Esophagus muscularis mucosa (tissue), 4 donors: ENCODE measurements at regions not wholly inside any gene's neighbourhood (a gene's known extent, or its start where the extent isn't known, plus 50 kb on each side); places are given as distances from the start of the nearest gene placed in this dataset.
"Not testable (repeated sequence)": the region's sequence is repeated elsewhere in the genome, so short reads cannot be mapped to it uniquely, and the experiment has no call there.

ENCODE experiments used
- DNase-seq: peaks from one replicate; pipeline ENCODE4 v3.0.0-alpha.2; 2017; ENCODE audit errors: extremely low spot score
- H3K27ac ChIP-seq, 4 donors: fragments of 200-600 bp; sonication (generic); replicated peaks in 1 of 4; 1 replicate in 3 of 4; 2 replicates in 1 of 4; pipeline ENCODE4 v1.5.1; 2016 to 2019; ENCODE audit warnings: mild to moderate bottlenecking in 1 of 4
- H3K27me3 ChIP-seq, 4 donors: fragments of 200-600 bp; sonication (generic); one replicate each; pipeline versions ENCODE4 v1.5.1 to v1.6.0; 2016 to 2019
- H3K36me3 ChIP-seq, 4 donors: fragments of 200-600 bp; sonication (generic); one replicate each; pipeline ENCODE4 v1.5.1; 2016 to 2019
- H3K4me1 ChIP-seq, 4 donors: fragments of 200-600 bp; sonication (generic); one replicate each; pipeline ENCODE4 v1.5.1; 2016 to 2019
- H3K4me3 ChIP-seq, 4 donors: fragments of 200-600 bp; sonication (generic); 1 replicate in 2 of 4; 2 replicates in 2 of 4; pipeline ENCODE4 v1.5.1; 2016 to 2019; ENCODE audit warnings: mild to moderate bottlenecking in 4 of 4, moderate library complexity in 1 of 4
- H3K9me3 ChIP-seq, 4 donors: fragments of 200-600 bp; sonication (generic); 1 replicate in 3 of 4; 2 replicates in 1 of 4; pipeline ENCODE4 v1.5.1; 2016 to 2019
- EP300 ChIP-seq: sonication (generic); formaldehyde crosslinking; IDR thresholded peaks from one replicate; pipeline ENCODE4 v1.6.1; 2017; ENCODE audit warnings: antibody characterized with exemption
- POLR2A ChIP-seq: fragments of 450-650 bp; IDR thresholded peaks from one replicate; pipeline ENCODE4 v1.6.1; 2017; ENCODE audit warnings: antibody characterized with exemption, moderate library complexity, mild to moderate bottlenecking, low read depth
- POLR2AphosphoS5 ChIP-seq, 2 donors: sonication (generic); formaldehyde crosslinking; IDR thresholded peaks; one replicate each; pipeline ENCODE4 v1.6.1; 2017; ENCODE audit warnings: antibody characterized with exemption in 2 of 2
- WGBS: methylation state at CpG from one replicate; pipeline ENCODE4 v1.1.5; 2018; 5-methylcytosine and 5-hydroxymethylcytosine counted together
- intact Hi-C: fragments of 100-400 bp; cut with DNase I; formaldehyde crosslinking; loops from one replicate; pipeline ENCODE4 v1.15.1; 2023
- TF ChIP-seq, protein P1 (sequence below), 3 experiments: fragments of 200-600 bp in 2 of 3; fragments of 450-650 bp in 1 of 3; sonication (generic) in 2 of 3; IDR thresholded peaks; one replicate each; pipeline ENCODE4 v1.5.1; 2017 to 2019; ENCODE audit warnings: antibody characterized with exemption in 3 of 3, mild to moderate bottlenecking in 2 of 3, moderate library complexity in 1 of 3

DNA sequence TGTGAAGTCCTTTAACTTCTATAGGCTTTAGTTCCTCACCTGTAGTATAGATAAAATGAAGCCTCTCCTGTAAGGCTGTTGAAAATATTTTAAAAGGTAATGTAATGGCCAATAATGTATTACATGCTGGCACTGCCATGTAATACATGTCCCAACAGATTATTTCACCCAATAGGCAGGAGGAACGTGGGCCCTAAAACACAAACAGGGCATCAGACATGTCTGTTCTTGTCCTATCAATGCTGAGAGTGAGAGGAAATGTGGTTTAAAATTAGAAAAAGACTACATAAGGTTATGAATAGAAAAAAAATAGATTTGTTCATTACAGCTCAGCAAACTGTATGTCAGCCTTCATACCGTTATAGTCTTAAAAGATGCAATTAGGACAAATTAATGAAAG, 492.7 kb upstream of the DDX18 start:
- Histone ChIP-seq H3K36me3 (no peaks in the 10 kb centered on the region), H3K27me3 (peaks cover 0 to 3% (median 0%) of the 10 kb centered on the region in 4 donors), H3K4me3 (no peak overlapping the region), H3K9me3 (no peaks in the 10 kb centered on the region), H3K4me1 (no peaks in the 10 kb centered on the region), H3K27ac (no peak overlapping the region)
- TF ChIP-seq EP300 (no peak), POLR2AphosphoS5 (IDR thresholded peaks at IDR 0.05) (no peak), POLR2A (no peak)
- TF ChIP-seq, protein P1, sequence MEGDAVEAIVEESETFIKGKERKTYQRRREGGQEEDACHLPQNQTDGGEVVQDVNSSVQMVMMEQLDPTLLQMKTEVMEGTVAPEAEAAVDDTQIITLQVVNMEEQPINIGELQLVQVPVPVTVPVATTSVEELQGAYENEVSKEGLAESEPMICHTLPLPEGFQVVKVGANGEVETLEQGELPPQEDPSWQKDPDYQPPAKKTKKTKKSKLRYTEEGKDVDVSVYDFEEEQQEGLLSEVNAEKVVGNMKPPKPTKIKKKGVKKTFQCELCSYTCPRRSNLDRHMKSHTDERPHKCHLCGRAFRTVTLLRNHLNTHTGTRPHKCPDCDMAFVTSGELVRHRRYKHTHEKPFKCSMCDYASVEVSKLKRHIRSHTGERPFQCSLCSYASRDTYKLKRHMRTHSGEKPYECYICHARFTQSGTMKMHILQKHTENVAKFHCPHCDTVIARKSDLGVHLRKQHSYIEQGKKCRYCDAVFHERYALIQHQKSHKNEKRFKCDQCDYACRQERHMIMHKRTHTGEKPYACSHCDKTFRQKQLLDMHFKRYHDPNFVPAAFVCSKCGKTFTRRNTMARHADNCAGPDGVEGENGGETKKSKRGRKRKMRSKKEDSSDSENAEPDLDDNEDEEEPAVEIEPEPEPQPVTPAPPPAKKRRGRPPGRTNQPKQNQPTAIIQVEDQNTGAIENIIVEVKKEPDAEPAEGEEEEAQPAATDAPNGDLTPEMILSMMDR (IDR thresholded peaks at IDR 0.05) = no peak
- intact Hi-C loops = no loop called here
- 76% methylated on average over 2 of the region's 2 CpGs for WGBS
- no peak for DNase-seq

DNA sequence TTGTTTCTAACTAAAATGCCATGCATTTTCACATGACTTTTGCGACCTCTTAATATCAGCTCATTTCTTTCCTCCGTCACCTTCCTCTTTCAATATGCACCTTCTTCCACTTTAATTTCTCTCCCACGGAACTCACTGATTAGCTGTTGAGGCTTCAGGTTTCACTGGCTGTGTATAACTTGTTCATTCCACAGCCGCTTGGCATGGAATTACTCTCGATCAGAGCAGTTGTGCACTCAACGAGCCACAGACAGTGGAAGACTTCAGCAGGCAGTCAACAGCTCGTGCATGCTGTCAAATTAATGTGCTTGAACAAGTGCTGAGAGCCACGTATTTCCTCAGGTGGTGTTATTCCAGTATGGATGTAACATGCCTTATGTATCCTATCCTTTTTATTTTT, 491.2 kb upstream of the DDX18 start:
- no peak for DNase-seq
- Histone ChIP-seq H3K4me3 (no peak overlapping the region), H3K9me3 (no peaks in the 10 kb centered on the region), H3K27me3 (peaks cover 0 to 3% (median 0%) of the 10 kb centered on the region in 4 donors), H3K27ac (no peak overlapping the region), H3K36me3 (no peaks in the 10 kb centered on the region), H3K4me1 (no peaks in the 10 kb centered on the region)
- intact Hi-C loops = no loop called here
- 26% methylated on average over 8 of the region's 8 CpGs for WGBS
- TF ChIP-seq, protein P1 (IDR thresholded peaks at IDR 0.05) = no peak
- TF ChIP-seq POLR2AphosphoS5 (IDR thresholded peaks at IDR 0.05) (no peak), EP300 (no peak), POLR2A (no peak)

DNA sequence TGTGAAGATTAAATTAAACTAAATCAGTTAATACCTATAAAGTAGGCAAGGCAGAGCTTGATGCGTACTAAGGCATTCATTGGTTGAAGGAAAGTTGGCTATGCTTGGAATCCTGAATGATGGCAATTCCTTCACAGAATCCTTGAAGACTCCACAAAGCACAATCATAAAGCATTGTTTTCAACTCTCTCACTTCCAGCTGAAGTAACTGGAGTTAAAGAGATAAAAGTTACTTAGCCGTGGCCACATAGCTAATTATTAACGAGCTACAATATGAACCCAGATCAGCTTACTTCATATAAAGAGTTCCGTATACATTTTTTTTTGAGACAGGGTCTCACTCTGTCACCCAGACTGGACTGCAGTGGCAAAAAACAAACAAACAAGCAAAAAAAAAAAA, 483.9 kb upstream of the DDX18 start:
- WGBS = 86% methylated on average over 4 of the region's 4 CpGs
- no peak overlapping the region for H3K27ac ChIP-seq
- no peak for TF ChIP-seq POLR2A
- no peak for TF ChIP-seq POLR2AphosphoS5 (IDR thresholded peaks at IDR 0.05)
- TF ChIP-seq, protein P1 (IDR thresholded peaks at IDR 0.05) = no peak
- TF ChIP-seq EP300 = no peak
- intact Hi-C loops = no loop called here
- H3K27me3 ChIP-seq = no peaks in the 10 kb centered on the region
- H3K4me3 ChIP-seq = no peak overlapping the region
- no peaks in the 10 kb centered on the region for H3K9me3 ChIP-seq
- no peak for DNase-seq
- H3K4me1 ChIP-seq = no peaks in the 10 kb centered on the region
- no peaks in the 10 kb centered on the region for H3K36me3 ChIP-seq

DNA sequence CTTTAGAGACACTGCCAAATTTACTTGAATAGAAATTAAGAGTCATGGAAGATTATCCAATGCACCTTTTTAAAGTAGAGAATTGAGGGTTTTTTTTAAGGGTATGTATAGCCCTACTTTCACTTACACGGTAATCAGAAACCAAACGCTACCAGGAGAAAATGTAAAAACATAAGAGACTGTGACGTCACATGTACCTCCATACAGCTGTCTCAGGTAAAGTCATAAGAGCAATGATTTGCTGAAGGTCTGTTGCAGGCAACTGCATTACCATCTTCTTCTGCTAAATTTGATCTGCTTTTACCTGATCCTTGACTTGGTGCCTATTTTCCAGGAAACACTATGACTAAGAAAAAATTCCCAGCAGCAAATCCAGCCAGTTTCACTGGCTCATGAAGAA, 478.5 kb upstream of the DDX18 start:
- no peak for DNase-seq
- Histone ChIP-seq H3K4me1 (no peaks in the 10 kb centered on the region), H3K27ac (no peak overlapping the region), H3K9me3 (no peaks in the 10 kb centered on the region), H3K36me3 (no peaks in the 10 kb centered on the region), H3K27me3 (no peaks in the 10 kb centered on the region), H3K4me3 (no peak overlapping the region)
- WGBS = 94% methylated on average over 3 of the region's 3 CpGs
- TF ChIP-seq EP300 (no peak), POLR2A (no peak), POLR2AphosphoS5 (IDR thresholded peaks at IDR 0.05) (no peak)
- TF ChIP-seq, protein P1 (IDR thresholded peaks at IDR 0.05) = no peak
- intact Hi-C loops = no loop called here

DNA sequence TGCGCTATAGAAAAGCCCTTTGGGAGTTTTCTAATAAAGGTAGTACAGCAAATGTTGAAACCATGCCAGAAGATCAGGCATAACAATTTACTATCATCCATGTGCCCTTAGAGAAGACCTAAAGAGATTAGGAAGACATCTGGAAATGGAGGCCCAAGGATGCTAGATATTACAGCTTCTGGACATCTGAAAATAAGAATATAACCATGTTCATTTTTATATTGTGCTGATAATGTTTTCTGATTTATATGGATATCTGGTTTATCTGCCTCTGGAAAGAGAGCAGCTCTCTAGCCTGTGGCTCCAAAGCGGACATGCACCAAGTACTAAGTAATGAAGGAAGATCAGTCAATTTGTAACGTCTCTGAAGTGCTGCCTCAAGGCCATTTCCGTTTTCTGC, 478.0 kb upstream of the DDX18 start:
- H3K9me3 ChIP-seq = no peaks in the 10 kb centered on the region
- DNase-seq = no peak
- TF ChIP-seq, protein P1 (IDR thresholded peaks at IDR 0.05) = no peak
- no peak for TF ChIP-seq EP300
- no peak for TF ChIP-seq POLR2AphosphoS5 (IDR thresholded peaks at IDR 0.05)
- no peak for TF ChIP-seq POLR2A

DNA sequence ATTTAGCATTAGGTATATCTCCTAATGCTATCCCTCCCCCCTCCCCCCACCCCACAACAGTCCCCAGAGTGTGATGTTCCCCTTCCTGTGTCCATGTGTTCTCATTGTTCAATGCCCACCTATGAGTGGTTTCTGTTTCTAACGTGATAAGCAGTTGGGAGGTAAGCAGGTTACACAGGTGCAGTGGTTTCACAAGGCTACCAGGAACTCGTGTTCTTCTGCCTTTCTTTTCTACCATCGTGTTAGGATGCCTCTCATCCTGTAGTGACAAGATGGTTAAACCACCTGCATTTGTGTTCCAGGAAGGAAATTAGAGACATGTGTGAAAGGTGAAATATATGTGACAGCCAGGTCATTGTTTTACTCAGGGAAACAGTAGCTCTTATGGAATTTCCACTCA, 476.5 kb upstream of the DDX18 start:
- intact Hi-C loops, H3K36me3 ChIP-seq, H3K27me3 ChIP-seq, H3K9me3 ChIP-seq, H3K4me3 ChIP-seq, H3K27ac ChIP-seq, H3K4me1 ChIP-seq, DNase-seq: not testable (repeated sequence)
- WGBS = 67% methylated on average over 3 of the region's 3 CpGs

More for the DNA sequence above, 478.0 kb upstream of the DDX18 start:
- Histone ChIP-seq H3K27ac (no peak overlapping the region), H3K36me3 (no peaks in the 10 kb centered on the region), H3K4me3 (no peak overlapping the region), H3K27me3 (no peaks in the 10 kb centered on the region), H3K4me1 (no peaks in the 10 kb centered on the region)
- intact Hi-C loops = no loop called here
- 67% methylated on average over 4 of the region's 4 CpGs for WGBS
